ENCODE measurements at regions not wholly inside any gene's neighbourhood (a gene's known extent, or its start where the extent isn't known, plus 50 kb on each side); places are given as distances from the start of the nearest gene placed in this dataset.

DNA sequence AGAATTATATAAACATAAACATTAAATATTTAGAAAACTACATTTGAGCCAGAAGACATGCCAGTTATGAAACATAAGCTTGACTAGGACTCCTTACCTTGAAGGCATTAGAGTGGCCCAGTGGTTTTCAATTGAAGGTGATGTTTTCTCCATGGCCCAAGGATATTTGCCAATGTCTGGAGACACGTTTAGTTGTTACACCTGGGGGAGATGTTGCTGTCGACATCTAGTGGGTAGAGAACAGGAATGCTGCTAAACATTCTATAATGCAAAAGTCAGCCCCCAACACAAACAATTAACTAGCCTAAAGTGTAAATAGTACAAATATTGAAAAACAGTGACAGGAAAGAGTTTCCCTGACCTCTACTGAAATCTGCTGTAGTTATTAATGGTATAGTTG is 200.9 kb upstream of the HS3ST5 start:
- TF ChIP-seq ZBTB38 (CRISPR knock-in tag; IDR thresholded peaks at IDR 0.05) (no peak), ZFYVE20 (CRISPR knock-in tag; IDR thresholded peaks at IDR 0.05; ENCODE audit: borderline replicate concordance, low read depth) (no peak), STAG1 (CRISPR knock-in tag; IDR thresholded peaks at IDR 0.05) (peak; percentile 32)
- TF ChIP-seq, protein P1, sequence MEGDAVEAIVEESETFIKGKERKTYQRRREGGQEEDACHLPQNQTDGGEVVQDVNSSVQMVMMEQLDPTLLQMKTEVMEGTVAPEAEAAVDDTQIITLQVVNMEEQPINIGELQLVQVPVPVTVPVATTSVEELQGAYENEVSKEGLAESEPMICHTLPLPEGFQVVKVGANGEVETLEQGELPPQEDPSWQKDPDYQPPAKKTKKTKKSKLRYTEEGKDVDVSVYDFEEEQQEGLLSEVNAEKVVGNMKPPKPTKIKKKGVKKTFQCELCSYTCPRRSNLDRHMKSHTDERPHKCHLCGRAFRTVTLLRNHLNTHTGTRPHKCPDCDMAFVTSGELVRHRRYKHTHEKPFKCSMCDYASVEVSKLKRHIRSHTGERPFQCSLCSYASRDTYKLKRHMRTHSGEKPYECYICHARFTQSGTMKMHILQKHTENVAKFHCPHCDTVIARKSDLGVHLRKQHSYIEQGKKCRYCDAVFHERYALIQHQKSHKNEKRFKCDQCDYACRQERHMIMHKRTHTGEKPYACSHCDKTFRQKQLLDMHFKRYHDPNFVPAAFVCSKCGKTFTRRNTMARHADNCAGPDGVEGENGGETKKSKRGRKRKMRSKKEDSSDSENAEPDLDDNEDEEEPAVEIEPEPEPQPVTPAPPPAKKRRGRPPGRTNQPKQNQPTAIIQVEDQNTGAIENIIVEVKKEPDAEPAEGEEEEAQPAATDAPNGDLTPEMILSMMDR (CRISPR knock-in tag; IDR thresholded peaks at IDR 0.05), result peak; percentile 26
- in situ Hi-C loops (cut with HindIII; ENCODE audit: extremely low pct_ligation_motif_present, low pct_unique_long_range_greater_than_20kb), result no loop called here
- Histone ChIP-seq H2AFZ (ENCODE audit: low read length) (no peak overlapping the region), H3K9me3 (ENCODE audit: low read length) (no peaks in the 10 kb centered on the region), H3K4me1 (ENCODE audit: insufficient read depth, low read length) (no peaks in the 10 kb centered on the region), H3K27ac (ENCODE audit: extremely low read length, insufficient read depth, low read length) (no peak overlapping the region), H3K36me3 (replicated peaks in 1 of 2; ENCODE audit: control insufficient read depth in 1 of 2, insufficient read depth in 2 of 2, low read length in 2 of 2) (no peaks in the 10 kb centered on the region), H3K4me3 (replicated peaks in 1 of 3; ENCODE audit: insufficient read depth in 1 of 3, low read depth in 2 of 3, low read length in 3 of 3) (no peak overlapping the region), H4K20me1 (ENCODE audit: insufficient read depth, low read length) (no peaks in the 10 kb centered on the region), H3K27me3 (ENCODE audit: control insufficient read depth in 1 of 2, insufficient read depth in 2 of 2, low read length in 2 of 2) (no peaks in the 10 kb centered on the region), H3K79me2 (ENCODE audit: insufficient read depth, low read length) (no peaks in the 10 kb centered on the region), H3K9ac (ENCODE audit: insufficient read depth, low read depth, low read length) (no peak overlapping the region), H3K4me2 (ENCODE audit: low read depth, low read length) (no peak overlapping the region)
- ATAC-seq, result no peak
- BruUV-seq (replicated peaks), result no TSS peak
- POLR2A ChIA-PET, result no interaction called here
- CTCF ChIA-PET (ENCODE audit: low intra/inter-chr PET ratio, low total read pairs), result no interaction called here
- no peak for FAIRE-seq
- intact Hi-C loops (cut with micrococcal nuclease; ENCODE audit: unreplicated experiment), result no loop called here
- DNase-seq (ENCODE audit: low spot score), result no peak
- WGBS (ENCODE audit: low lambda C conversion rate), result 0% methylated on average over 2 of the region's 2 CpGs

DNA sequence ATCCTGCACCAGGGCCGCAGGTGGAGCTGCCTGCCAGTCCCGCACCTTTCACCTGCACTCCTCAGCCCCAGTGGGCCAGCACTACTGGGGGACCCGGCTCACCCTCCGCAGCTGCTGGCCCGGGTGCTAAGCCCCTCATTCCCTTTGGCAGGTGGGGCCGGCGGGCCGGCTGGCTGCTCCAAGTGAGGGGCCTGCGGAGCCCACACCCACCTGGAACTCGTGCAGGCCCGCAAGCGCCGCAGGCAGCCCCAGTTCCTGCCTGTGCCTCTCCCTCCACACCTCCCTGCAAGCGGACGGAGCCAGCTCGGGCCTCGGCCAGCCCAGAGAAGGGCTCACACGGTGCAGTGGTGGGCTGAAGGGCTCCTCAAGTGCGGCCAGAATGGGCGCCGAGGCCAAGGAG is 199.0 kb upstream of the HS3ST5 start:
- H3K79me2 ChIP-seq (ENCODE audit: insufficient read depth, low read length), result no peaks in the 10 kb centered on the region
- POLR2A ChIA-PET, result no interaction called here
- no peak for TF ChIP-seq ARNT (IDR thresholded peaks at IDR 0.05)
- TF ChIP-seq PAF1 (CRISPR knock-in tag; IDR thresholded peaks at IDR 0.05), result no peak
- TF ChIP-seq, protein P2, sequence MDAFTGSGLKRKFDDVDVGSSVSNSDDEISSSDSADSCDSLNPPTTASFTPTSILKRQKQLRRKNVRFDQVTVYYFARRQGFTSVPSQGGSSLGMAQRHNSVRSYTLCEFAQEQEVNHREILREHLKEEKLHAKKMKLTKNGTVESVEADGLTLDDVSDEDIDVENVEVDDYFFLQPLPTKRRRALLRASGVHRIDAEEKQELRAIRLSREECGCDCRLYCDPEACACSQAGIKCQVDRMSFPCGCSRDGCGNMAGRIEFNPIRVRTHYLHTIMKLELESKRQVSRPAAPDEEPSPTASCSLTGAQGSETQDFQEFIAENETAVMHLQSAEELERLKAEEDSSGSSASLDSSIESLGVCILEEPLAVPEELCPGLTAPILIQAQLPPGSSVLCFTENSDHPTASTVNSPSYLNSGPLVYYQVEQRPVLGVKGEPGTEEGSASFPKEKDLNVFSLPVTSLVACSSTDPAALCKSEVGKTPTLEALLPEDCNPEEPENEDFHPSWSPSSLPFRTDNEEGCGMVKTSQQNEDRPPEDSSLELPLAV (CRISPR knock-in tag; conservative IDR thresholded peaks at IDR 0.05; ENCODE audit: low read depth), result no peak

More for the DNA sequence above, 199.0 kb upstream of the HS3ST5 start:
- Histone ChIP-seq H3K9ac (ENCODE audit: insufficient read depth, low read depth, low read length) (no peak overlapping the region), H3K27me3 (ENCODE audit: control insufficient read depth in 1 of 2, insufficient read depth in 2 of 2, low read length in 2 of 2) (no peaks in the 10 kb centered on the region), H3K4me1 (ENCODE audit: insufficient read depth, low read length) (no peaks in the 10 kb centered on the region), H3K9me3 (ENCODE audit: low read length) (no peaks in the 10 kb centered on the region), H2AFZ (ENCODE audit: low read length) (no peak overlapping the region), H4K20me1 (ENCODE audit: insufficient read depth, low read length) (no peaks in the 10 kb centered on the region), H3K36me3 (replicated peaks in 1 of 2; ENCODE audit: control insufficient read depth in 1 of 2, insufficient read depth in 2 of 2, low read length in 2 of 2) (no peaks in the 10 kb centered on the region), H3K4me2 (ENCODE audit: low read depth, low read length) (no peak overlapping the region), H3K27ac (ENCODE audit: extremely low read length, insufficient read depth, low read length) (no peak overlapping the region), H3K4me3 (replicated peaks in 1 of 3; ENCODE audit: insufficient read depth in 1 of 3, low read depth in 2 of 3, low read length in 3 of 3) (no peak overlapping the region)
- BruUV-seq (replicated peaks), result no TSS peak
- in situ Hi-C loops (cut with HindIII; ENCODE audit: extremely low pct_ligation_motif_present, low pct_unique_long_range_greater_than_20kb), result no loop called here
- FAIRE-seq, result no peak
- no peak for DNase-seq (ENCODE audit: low spot score)
- no peak for ATAC-seq
- intact Hi-C loops (cut with micrococcal nuclease; ENCODE audit: unreplicated experiment), result no loop called here
- WGBS (ENCODE audit: low lambda C conversion rate), result 30% methylated on average over 11 of the region's 21 CpGs
- CTCF ChIA-PET (ENCODE audit: low intra/inter-chr PET ratio, low total read pairs), result no interaction called here

Measured in HepG2 (cell line).